ENCODE measurements at regions not wholly inside any gene's neighbourhood (a gene's known extent, or its start where the extent isn't known, plus 50 kb on each side); places are given as distances from the start of the nearest gene placed in this dataset.
A peak's percentile ranks its signal among the peaks of the same experiment; 100 is the strongest.
"Not testable (repeated sequence)": the region's sequence is repeated elsewhere in the genome, so short reads cannot be mapped to it uniquely, and the experiment has no call there.

GRCh38 chr9:42534984-42535325 is 351.5 kb downstream of the SPATA31A6 start:
- not testable (repeated sequence) for H3K4me3 ChIP-seq (ENCODE audit: low read depth, low read length); DNase-seq (ENCODE audit: low read depth)
- TF ChIP-seq, protein P1, sequence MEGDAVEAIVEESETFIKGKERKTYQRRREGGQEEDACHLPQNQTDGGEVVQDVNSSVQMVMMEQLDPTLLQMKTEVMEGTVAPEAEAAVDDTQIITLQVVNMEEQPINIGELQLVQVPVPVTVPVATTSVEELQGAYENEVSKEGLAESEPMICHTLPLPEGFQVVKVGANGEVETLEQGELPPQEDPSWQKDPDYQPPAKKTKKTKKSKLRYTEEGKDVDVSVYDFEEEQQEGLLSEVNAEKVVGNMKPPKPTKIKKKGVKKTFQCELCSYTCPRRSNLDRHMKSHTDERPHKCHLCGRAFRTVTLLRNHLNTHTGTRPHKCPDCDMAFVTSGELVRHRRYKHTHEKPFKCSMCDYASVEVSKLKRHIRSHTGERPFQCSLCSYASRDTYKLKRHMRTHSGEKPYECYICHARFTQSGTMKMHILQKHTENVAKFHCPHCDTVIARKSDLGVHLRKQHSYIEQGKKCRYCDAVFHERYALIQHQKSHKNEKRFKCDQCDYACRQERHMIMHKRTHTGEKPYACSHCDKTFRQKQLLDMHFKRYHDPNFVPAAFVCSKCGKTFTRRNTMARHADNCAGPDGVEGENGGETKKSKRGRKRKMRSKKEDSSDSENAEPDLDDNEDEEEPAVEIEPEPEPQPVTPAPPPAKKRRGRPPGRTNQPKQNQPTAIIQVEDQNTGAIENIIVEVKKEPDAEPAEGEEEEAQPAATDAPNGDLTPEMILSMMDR (IDR thresholded peaks at IDR 0.05; ENCODE audit: insufficient read depth, low read depth, low read length) = peak; percentile 3

DNA sequence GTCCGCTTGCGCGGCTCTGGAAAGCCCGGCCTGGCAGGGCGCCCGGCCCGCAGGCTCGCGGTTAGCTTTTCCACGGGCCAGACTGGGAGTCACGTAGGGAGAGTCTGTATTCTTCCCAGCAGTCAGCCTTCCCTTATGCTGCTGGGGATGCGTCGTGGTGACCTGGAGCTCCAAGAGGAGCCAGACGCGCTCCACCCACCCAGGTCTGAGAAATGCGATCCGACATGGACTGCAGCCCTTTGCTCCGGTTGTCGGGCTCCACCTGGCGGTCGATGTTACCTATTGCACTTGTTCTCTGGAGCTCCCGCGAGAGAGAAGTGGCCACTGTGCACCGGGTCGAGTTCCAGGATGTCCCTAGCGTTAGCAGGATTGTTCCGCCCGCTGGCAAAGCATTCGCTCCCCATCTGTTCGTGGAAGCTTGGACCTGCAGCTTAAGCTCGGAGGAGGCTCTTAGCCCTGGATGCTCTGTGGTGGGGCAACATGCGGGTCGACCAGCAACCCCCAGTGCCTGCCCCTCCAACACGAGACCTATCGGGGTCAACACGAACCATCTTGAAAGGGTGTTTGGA is 367.4 kb downstream of the SPATA31A6 start:
- H3K4me3 ChIP-seq (ENCODE audit: low read depth, low read length); DNase-seq (ENCODE audit: low read depth): not testable (repeated sequence)

- DNase-seq (ENCODE audit: low read depth) = not testable (repeated sequence)
- peak overlapping the region; percentile 21 for H3K4me3 ChIP-seq (ENCODE audit: low read depth, low read length)
Measured at GRCh38 chr9:42568530-42568929, 385.1 kb downstream of the SPATA31A6 start.

- DNase-seq (ENCODE audit: low read depth); H3K4me3 ChIP-seq (ENCODE audit: low read depth, low read length): not testable (repeated sequence)
Measured at GRCh38 chr9:42568942-42569556, 385.6 kb downstream of the SPATA31A6 start.

- H3K4me3 ChIP-seq (ENCODE audit: low read depth, low read length); DNase-seq (ENCODE audit: low read depth): not testable (repeated sequence)
Measured at GRCh38 chr9:42577851-42578250, 394.4 kb downstream of the SPATA31A6 start.
